ENCODE measurements at regions not wholly inside any gene's neighbourhood (a gene's known extent, or its start where the extent isn't known, plus 50 kb on each side); places are given as distances from the start of the nearest gene placed in this dataset.
"Not testable (repeated sequence)": the region's sequence is repeated elsewhere in the genome, so short reads cannot be mapped to it uniquely, and the experiment has no call there.

DNA sequence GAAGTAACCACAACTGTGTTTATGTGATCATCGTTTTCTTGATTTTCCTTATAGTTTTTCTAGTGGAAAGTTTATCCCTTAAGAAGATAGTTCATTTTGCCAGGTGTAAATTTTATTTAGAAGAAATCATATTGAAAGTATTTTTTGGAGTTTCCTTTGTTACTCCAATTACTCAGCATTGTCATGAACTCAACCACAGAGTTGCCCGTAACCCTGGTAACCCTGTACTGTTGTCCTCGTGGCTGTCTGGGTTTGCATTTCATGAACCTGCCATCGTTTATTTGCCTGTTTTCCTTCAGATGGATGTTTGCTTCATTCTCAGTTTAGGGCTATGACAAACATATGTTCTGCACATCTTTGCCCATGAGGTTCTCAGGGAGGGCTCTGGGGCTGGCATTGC, 534.3 kb downstream of the GOLGA6L6 start:
- DNase-seq (ENCODE audit: low read depth, low spot score), result peak; percentile 68
- H3K4me3 ChIP-seq (ENCODE audit: low read length), result not testable (repeated sequence)

DNA sequence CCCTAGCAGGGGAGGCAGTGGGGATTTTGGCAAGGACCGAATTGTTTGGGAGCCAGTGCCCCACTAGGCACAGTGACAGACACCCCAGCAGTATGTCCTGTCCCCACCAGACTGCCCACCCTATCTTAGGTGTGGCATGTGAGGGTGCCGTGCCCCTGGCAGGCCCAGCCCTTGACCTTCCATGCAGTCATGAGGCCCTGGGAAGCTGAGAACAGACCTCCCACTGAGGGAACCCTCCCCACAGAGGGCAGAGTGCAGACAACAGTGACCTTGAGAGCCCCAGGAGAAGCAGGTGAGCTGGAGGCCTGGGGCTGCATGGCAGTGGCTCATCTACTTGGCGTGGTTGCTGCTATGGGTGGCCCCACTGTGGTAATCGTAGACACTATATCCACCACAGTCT, 538.1 kb downstream of the GOLGA6L6 start:
- not testable (repeated sequence) for DNase-seq (ENCODE audit: low read depth, low spot score); H3K4me3 ChIP-seq (ENCODE audit: low read length)

DNA sequence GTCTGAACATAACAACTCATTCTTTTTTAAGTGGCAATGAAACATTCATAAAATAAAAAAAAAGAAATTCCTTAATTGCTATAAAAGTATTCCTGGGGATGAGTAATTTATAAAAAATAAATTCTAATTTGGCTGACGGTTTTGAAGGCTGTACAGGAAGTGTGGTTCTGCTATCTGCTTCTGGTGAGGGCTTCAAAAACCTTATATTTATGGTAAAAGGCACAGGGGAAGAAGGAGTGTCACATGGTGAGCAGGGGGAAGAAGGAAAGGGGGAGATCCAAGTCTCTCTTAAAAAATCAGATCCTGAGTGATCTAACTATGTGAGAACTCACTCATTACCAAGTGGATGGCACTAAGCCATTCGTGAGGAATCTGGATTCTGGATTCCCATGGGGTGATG, 539.0 kb downstream of the GOLGA6L6 start:
- not testable (repeated sequence) for DNase-seq (ENCODE audit: low read depth, low spot score); H3K4me3 ChIP-seq (ENCODE audit: low read length)

DNA sequence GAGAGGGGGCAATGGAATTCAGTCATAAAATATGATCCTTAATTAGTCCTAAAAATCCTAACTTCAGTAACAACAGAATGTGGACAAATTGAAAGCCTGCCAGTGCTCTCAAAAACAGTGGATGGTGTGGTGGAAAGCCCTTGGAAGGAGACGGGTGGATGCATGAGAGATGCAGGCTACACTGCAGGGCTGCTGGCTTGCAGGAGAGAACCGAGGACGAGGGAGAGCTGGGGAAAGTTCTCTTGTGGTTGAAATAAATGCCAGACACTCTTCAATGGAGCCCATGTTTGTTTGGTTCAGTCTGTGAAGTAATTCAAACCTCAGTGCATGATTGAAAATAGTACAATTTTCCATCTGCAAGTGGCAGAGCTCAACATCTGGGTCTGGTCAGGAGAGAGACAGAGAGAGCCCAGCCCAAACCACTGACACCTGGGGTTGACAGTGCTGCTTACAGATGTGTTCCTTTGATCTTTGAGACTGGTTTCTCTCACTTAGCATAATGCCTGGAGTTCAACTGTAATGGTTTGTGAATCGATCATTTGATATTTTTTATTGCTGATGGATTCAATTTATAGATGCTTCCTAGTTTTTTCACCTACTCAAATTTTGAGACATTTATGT, 544.9 kb downstream of the GOLGA6L6 start:
- DNase-seq (ENCODE audit: low read depth, low spot score), result peak; percentile 53
- not testable (repeated sequence) for H3K4me3 ChIP-seq (ENCODE audit: low read length)

DNA sequence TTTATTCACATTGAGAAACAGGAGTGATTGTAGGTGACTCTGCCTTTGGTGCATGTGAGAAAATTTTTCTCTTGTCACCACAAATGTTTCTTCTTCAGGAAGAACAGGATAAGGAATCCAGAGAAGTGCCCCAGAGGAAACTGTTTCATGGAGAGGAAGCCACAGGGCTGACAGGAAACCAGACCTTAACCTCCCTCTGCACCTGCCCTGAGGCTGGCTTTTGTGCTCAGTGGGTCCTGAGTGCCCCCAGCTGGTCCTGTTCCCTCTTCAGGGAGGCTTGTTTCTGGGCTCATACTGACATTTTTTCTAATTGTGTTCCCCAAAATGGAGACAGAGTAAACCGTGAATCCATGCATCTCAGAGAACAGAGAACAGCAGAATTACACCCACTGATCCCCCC, 546.3 kb downstream of the GOLGA6L6 start:
- not testable (repeated sequence) for H3K4me3 ChIP-seq (ENCODE audit: low read length); DNase-seq (ENCODE audit: low read depth, low spot score)

DNA sequence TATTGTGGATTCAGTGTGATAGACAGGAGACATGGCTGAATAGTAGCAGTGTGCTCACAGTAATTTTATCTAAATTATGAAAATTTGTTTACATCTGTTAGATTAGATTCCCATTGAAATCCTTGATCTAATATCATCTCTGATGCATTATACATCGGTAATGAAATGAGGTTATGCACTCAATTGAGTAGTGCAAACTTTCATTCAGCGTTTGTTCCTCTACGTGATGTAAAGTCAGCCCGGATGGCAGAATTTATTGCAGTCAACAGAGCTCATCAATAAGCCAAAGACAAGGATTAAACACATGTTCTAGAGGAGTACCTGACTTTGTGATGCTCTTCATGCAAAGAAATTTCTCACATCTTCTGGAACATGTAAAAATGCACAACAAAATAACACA, 549.2 kb downstream of the GOLGA6L6 start:
- no peak overlapping the region for H3K4me3 ChIP-seq (ENCODE audit: low read length)
- DNase-seq (ENCODE audit: low read depth, low spot score), result no peak

DNA sequence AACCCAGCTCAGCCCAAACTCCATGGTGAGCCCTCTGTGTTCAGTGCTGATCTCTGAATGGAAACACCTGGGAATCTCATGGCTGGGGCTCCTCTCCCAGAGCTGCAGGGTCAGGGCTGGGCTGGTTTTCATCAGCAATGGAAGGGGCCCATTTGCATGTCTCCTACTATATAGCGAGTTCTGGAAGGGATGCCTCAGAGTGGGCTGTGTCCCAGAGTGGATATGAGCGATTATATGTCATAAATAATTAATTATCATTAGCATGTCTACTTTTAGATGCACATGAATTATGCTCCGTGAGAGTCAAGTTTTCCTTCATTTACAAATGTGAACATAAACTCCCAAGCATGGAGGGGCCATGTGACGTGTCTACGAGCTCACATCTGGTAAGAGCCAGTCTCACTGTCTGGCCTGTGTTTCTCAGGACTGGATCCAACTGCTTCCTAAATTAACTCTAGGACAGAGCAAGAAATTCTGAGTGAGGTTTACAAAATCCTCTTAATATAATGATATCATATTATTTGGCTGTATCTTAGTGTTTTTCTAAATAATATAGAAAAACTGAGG, 553.4 kb downstream of the GOLGA6L6 start:
- DNase-seq (ENCODE audit: low read depth, low spot score), result no peak
- no peak overlapping the region for H3K4me3 ChIP-seq (ENCODE audit: low read length)

DNA sequence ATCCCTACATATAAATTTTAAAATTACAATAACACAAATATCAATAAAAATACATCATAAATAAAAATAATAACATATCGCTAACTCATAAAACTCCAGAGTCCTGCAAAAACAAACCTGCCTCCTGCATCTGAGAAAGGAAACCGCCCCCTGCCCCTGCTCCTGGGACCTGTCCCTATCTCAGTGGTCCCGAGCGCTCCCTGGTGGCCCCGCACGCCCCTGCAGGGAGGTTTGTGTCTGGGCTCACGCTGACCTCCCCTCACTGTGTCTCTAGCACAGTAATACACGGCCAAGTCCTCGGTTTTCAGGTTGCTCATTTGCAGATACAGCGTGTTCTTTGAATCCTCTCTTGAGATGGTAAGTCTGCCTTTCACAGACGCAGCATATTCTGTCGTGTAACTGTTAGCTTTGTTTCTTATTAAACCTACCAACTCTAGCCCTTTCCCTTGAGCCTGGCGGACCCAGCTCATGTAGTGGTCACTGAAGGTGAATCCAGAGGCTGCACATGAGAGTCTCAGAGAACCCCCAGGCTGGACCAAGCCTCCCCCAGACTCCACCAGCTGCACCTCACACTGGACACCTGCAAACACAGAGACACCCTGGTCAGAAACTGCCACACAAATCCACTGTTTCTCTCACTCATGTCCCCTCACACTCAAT, 554.1 kb downstream of the GOLGA6L6 start:
- H3K4me3 ChIP-seq (ENCODE audit: low read length), result no peak overlapping the region
- DNase-seq (ENCODE audit: low read depth, low spot score), result peak; percentile 48

DNA sequence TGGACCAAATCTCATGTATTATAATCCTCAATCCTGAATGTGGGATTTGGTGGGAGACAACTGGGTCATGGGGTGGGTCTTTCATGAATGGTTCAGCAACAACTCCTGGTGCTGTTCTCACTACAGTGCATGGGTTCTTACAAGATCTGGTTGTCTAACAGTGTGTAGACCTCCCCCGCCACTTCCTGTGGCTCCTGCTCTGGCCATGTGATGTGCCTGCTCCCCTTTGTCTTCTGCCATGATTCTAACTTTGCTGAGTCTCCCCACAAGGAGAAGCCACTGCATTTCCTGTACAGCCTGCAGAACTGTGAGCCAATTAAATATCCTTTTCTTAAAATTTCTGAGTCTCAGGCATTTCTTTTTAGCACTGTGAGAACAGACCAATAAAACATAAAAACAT, 557.5 kb downstream of the GOLGA6L6 start:
- no peak overlapping the region for H3K4me3 ChIP-seq (ENCODE audit: low read length)
- peak; percentile 88 for DNase-seq (ENCODE audit: low read depth, low spot score)

DNA sequence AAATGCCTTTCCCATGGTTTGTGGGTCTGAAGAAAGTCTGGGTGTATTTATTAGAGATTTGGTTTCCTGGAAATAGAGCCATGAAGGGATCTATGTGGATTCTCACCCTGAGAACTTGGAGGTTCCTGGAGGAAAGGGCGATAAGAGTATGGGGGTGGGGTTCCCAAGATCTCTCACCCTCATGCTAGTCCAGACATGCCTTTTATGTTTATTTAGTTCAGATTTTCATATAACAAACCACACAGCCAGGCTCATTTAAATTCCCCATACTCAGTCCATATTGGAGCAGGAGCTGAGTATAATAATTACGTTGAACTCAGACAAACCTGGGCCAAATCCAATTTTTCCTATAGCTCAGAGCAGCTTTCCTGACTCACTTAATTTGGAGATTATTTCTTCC, 566.6 kb downstream of the GOLGA6L6 start:
- H3K4me3 ChIP-seq (ENCODE audit: low read length), result no peak overlapping the region
- no peak for DNase-seq (ENCODE audit: low read depth, low spot score)

DNA sequence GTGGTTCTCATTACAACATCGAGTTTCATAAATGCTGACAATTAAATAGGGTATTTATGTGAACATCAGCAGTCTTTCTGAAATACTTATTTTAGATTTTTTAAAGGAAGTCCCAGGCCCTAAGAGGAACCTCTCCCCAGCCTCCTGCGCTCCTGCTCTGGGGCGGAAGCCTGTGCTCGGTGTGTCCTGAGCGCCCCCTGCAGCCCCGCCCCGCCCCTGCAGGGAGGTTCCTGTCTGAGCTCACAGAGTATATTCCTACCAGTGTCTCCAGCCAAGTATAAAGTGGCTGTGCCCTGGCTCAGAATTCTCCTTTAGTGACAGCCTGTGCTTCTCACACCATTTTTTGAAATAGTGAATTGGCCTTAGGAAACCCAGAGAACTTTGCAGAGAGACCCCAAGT, 567.9 kb downstream of the GOLGA6L6 start:
- H3K4me3 ChIP-seq (ENCODE audit: low read length), result no peak overlapping the region
- DNase-seq (ENCODE audit: low read depth, low spot score), result peak; percentile 70

DNA sequence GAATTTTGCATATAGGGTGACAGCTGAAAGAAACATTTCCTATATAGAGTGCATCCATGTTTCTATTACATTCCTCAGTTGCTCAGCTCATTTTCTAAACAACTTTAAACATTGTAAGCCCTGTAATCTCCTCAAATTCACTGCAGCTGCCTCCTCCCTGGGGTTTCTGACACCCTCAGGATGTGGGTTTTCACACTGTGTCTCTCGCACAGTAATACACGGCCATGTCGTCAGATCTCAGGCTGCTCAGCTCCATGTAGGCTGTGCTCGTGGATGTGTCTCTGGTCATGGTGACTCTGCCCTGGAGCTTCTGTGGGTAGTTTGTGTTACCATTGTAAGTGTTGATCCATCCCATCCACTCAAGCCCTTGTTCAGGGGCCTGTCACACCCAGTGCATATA, 569.0 kb downstream of the GOLGA6L6 start:
- H3K4me3 ChIP-seq (ENCODE audit: low read length), result not testable (repeated sequence)
- DNase-seq (ENCODE audit: low read depth, low spot score), result peak; percentile 86

DNA sequence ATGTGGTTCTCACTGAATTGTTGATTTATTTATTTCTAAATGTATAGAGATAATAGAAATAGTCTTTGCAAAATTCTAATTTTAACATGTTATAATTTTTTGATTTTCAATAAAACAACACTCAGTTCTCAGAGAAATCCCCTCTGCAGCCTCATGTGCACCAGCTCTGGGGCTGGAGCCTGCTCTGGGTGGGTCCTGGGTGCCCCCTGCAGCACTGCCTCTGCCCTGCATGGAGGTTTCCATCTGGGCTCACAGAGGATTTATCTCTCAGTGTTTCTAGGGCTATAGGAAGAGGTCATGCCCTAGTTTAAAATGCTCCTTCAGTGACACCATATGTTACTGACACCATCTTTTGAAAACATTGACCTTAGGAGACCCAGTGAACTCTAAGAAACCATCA, 576.0 kb downstream of the GOLGA6L6 start:
- DNase-seq (ENCODE audit: low read depth, low spot score); H3K4me3 ChIP-seq (ENCODE audit: low read length): not testable (repeated sequence)

DNA sequence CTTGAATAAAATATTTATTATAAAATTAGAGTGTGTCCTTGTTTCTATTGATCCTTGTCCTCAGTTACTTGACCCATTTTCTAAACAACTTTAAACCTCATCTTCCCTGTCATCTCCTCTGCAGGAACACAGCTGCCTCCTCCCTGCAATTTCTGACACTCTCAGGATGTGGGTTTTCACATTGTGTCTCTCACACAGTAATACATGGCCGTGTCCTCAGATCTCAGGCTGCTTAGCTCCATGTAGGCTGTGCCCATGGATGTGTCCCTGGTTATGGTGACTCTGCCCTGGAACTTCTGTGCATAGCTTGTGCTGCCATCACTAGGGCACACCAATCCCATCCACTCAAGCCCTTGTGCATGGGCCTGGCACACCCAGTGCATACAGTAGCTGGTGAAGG, 577.1 kb downstream of the GOLGA6L6 start:
- peak; percentile 76 for DNase-seq (ENCODE audit: low read depth, low spot score)
- H3K4me3 ChIP-seq (ENCODE audit: low read length), result not testable (repeated sequence)

DNA sequence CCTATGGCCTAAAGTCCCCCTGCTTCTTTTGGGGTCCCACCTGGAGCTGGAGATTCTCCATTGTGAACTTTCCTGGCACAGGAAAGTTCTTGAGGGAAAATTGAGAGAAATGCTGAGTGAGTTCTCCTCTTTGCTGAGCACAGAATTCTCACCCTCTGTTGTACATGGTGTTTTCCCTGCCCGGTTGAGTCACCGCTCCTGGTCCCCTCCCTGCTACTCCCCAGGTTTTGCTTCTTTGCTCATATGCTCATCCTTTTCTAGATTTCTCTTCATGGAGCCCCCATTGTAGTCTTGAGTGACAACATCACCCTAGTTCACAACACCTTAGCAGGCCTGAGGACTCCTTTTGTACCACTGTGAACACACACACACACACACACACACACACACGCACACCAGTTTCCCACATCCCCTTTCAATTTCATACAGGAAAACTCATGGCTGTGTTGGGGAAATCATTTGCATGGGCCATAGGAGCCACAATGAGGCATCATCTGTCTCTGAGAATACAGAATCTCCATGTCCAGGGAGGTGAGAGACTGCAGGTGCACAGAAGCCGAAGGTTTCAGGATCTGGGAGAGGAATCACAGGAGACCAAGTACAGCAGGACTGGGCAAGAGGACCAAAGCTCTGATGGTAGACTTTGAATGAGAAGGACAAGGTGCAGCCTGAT, 585.3 kb downstream of the GOLGA6L6 start:
- H3K4me3 ChIP-seq (ENCODE audit: low read length), result no peak overlapping the region
- no peak for DNase-seq (ENCODE audit: low read depth, low spot score)

DNA sequence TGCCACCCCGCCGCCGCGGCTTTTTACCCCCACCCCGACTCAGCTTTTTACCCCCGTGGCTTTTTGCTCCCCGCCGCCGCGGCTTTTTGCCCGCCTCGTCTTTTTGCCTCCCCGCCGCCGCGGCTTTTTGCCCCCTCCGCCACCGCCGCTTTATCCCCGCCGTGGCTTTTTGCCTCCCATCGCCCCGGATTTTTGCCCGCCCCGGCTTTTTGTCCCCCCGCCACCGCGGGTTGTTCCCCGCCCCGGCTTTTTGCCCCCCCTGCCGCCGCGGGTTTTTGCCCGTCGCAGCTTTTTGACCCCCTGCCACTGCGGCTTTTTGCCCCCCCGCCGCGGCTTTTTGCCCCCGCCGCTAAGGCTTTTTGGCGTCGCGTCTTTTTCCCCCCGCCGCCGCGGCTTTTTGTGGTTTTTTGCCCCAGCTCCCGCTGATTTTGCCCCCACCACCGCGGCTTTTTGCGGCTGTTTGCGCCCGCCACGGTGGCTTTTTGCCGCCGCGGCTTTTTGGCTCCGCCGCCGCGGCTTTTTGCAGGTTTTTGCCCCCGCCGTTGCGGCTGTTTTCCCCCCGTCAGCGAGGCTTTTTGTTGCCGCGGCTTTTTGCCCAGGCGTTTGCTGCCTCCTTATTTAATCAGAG, 597.2 kb downstream of the GOLGA6L6 start:
- no peak overlapping the region for H3K4me3 ChIP-seq (ENCODE audit: low read length)
- DNase-seq (ENCODE audit: low read depth, low spot score), result no peak

DNA sequence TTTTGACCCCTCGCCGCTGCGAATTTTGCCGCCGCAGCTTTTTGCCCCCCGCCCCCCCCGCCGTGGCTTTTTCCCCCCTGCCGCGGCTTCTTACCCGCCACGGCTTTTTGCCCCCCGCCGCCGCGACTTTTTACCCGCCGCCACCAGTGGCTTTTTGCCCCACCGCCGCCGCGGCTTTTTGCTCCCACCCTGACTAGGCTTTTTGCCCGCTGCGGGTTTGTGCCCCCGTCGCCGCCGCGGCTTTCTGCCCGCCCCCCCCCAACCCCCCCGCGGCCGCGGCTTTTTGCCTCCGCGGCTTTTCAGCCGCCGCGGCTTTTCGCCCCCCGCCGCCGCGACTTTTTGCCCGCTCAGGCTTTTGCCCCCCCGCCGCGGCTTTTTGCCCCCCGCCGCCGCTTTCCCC, 598.1 kb downstream of the GOLGA6L6 start:
- DNase-seq (ENCODE audit: low read depth, low spot score), result no peak
- no peak overlapping the region for H3K4me3 ChIP-seq (ENCODE audit: low read length)

DNA sequence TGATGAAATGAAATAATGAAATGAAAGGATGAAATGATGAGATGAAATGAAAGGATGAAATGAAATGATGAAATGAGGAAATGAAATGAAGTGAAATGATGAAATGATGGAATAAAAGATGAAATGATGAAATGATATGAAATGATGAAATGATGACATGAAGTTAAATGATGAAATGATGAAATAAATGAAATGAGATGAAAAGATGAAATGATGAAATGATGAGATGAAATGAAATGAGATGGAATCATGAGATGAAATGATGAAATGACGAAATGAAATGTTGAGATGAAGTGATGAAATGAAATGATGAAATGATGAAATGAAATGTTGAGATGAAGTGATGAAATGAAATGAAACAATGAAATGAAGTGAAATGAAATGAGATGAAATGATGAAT, 638.3 kb downstream of the GOLGA6L6 start:
- not testable (repeated sequence) for DNase-seq (ENCODE audit: low read depth, low spot score); H3K4me3 ChIP-seq (ENCODE audit: low read length)

DNA sequence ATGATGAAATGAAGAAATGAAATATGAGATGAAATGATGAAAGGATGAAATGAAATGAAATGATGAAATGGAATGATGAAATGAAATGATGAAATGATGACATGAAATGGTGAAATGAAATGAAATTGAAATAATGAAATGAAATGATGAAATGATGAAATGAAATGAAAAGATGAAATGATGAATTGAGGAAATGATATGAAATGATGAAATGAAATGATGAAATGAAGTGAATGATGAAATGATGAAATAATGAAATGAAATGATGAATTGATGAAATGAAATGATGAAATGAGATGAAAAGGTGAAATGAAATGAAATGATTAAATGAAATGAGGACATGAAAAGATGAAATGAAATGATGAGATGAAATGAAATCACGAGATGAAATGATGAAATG, 639.2 kb downstream of the GOLGA6L6 start:
- DNase-seq (ENCODE audit: low read depth, low spot score); H3K4me3 ChIP-seq (ENCODE audit: low read length): not testable (repeated sequence)

DNA sequence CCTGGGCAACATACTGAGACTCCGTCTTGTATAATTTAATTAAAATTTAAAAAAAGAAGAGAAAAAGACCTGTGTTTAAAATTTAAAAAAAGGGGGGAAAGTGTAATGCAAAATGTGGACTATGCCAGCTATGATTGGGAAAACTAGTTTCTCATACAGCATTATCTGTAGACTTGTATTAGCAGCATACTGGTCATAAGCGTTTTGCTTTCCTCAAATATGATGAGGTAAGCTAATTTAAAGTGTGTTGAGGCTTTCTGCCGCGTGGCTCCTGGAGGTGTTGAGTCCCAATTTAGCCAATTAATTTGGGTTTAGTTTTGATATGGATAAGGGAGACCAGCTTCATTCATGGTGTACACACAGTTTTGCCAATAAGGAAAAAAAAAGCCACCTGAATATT, 640.2 kb downstream of the GOLGA6L6 start:
- not testable (repeated sequence) for DNase-seq (ENCODE audit: low read depth, low spot score); H3K4me3 ChIP-seq (ENCODE audit: low read length)

All from Jurkat, Clone E6-1 (cell line).